Hepatocyte (in vitro differentiated cells): ENCODE measurements at regions not wholly inside any gene's neighbourhood (a gene's known extent, or its start where the extent isn't known, plus 50 kb on each side); places are given as distances from the start of the nearest gene placed in this dataset.

ENCODE experiments used
- DNase-seq: peaks from one replicate; pipeline ENCODE4 v3.0.0-alpha.2; 2016; ENCODE audit warnings: low spot score
- H2AFZ ChIP-seq: fragments of 200-600 bp; sonication (generic); 2 replicates; pipeline ENCODE4 v1.6.0; 2016; ENCODE audit warnings: antibody characterized with exemption, mild to moderate bottlenecking
- H3K27ac ChIP-seq: fragments of 200-600 bp; sonication (generic); 2 replicates; pipeline ENCODE4 v1.5.1; 2016; ENCODE audit warnings: mild to moderate bottlenecking
- H3K27me3 ChIP-seq: fragments of 200-600 bp; sonication (generic); 2 replicates; pipeline ENCODE4 v1.6.1; 2016
- H3K36me3 ChIP-seq: fragments of 200-600 bp; sonication (generic); replicated peaks from 2 replicates; pipeline ENCODE4 v1.5.1; 2016; ENCODE audit warnings: low read depth; ENCODE audit not compliant: insufficient read depth
- H3K4me1 ChIP-seq: fragments of 200-600 bp; sonication (generic); 2 replicates; pipeline ENCODE4 v1.5.1; 2016; ENCODE audit warnings: mild to moderate bottlenecking, moderate library complexity; ENCODE audit not compliant: insufficient read depth
- H3K4me2 ChIP-seq: fragments of 200-600 bp; sonication (generic); 2 replicates; pipeline ENCODE4 v1.6.0; 2016
- H3K4me3 ChIP-seq: fragments of 200-600 bp; sonication (generic); 2 replicates; pipeline ENCODE4 v1.5.1; 2016; ENCODE audit warnings: mild to moderate bottlenecking
- H3K79me2 ChIP-seq: fragments of 200-600 bp; sonication (generic); 2 replicates; pipeline ENCODE4 v1.6.0; 2017; ENCODE audit warnings: mild to moderate bottlenecking
- H3K9me2 ChIP-seq: fragments of 200-600 bp; sonication (generic); replicated peaks from 2 replicates; pipeline ENCODE4 v1.6.0; 2017; ENCODE audit warnings: mild to moderate bottlenecking; ENCODE audit not compliant: insufficient read depth
- H3K9me3 ChIP-seq: fragments of 200-600 bp; sonication (generic); 2 replicates; pipeline ENCODE4 v1.5.1; 2016; ENCODE audit warnings: low read depth, mild to moderate bottlenecking
- H4K20me1 ChIP-seq: fragments of 200-600 bp; sonication (generic); 2 replicates; pipeline ENCODE4 v1.6.0; 2016; ENCODE audit warnings: mild to moderate bottlenecking; ENCODE audit not compliant: insufficient read depth, poor library complexity, severe bottlenecking
- EZH2 ChIP-seq: fragments of 200-600 bp; sonication (generic); IDR thresholded peaks from 2 replicates; pipeline ENCODE4 v1.6.1; 2016; ENCODE audit warnings: antibody characterized with exemption, mild to moderate bottlenecking, borderline replicate concordance
- EZH2phosphoT487 ChIP-seq: fragments of 200-600 bp; sonication (generic); IDR thresholded peaks from one replicate; pipeline ENCODE4 v1.6.1; 2018; ENCODE audit warnings: antibody characterized with exemption, mild to moderate bottlenecking, low read depth, moderate library complexity; ENCODE audit not compliant: unreplicated experiment, severe bottlenecking
- whole genome bisulfite sequencing: methylation state at CpG from one replicate; pipeline ENCODE4 v1.1.6; 2016; ENCODE audit warnings: low lambda C conversion rate; ENCODE audit errors: missing lambda C conversion rate; 5-methylcytosine and 5-hydroxymethylcytosine counted together
- TF ChIP-seq, protein P1 (sequence below): fragments of 200-600 bp; sonication (generic); IDR thresholded peaks from 2 replicates; pipeline ENCODE4 v1.5.1; 2016; ENCODE audit warnings: antibody characterized with exemption, mild to moderate bottlenecking; ENCODE audit not compliant: poor library complexity

DNA sequence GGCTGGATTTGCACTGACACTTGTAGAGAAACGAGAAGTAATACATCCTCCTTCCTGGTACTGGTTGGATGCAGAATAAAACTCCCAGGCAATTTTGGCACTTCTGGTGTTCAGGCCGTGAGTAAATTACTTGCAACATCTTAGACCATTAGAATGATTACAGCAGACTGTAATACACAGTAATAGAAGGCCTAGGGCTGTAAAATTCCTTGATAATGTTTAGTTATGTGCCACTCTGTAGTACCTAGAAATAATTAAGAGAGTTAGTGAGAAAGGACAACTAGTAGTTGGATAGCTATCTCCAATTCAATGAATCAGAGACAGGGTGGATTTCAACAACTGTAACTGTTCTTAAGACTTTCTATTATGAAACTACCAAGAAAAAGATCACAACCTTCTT lies 356.3 kb upstream of the SETBP1 start:
- H3K4me2 ChIP-seq: no peak overlapping the region
- H2AFZ ChIP-seq: no peak overlapping the region
- WGBS: 81% methylated on average over 2 of the region's 2 CpGs
- no peaks in the 10 kb centered on the region for H3K4me1 ChIP-seq
- DNase-seq: no peak
- H3K27me3 ChIP-seq: no peaks in the 10 kb centered on the region
- TF ChIP-seq EZH2phosphoT487: no peak
- TF ChIP-seq EZH2: no peak
- TF ChIP-seq, protein P1, sequence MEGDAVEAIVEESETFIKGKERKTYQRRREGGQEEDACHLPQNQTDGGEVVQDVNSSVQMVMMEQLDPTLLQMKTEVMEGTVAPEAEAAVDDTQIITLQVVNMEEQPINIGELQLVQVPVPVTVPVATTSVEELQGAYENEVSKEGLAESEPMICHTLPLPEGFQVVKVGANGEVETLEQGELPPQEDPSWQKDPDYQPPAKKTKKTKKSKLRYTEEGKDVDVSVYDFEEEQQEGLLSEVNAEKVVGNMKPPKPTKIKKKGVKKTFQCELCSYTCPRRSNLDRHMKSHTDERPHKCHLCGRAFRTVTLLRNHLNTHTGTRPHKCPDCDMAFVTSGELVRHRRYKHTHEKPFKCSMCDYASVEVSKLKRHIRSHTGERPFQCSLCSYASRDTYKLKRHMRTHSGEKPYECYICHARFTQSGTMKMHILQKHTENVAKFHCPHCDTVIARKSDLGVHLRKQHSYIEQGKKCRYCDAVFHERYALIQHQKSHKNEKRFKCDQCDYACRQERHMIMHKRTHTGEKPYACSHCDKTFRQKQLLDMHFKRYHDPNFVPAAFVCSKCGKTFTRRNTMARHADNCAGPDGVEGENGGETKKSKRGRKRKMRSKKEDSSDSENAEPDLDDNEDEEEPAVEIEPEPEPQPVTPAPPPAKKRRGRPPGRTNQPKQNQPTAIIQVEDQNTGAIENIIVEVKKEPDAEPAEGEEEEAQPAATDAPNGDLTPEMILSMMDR: no peak
- H3K36me3 ChIP-seq: no peaks in the 10 kb centered on the region
- H3K4me3 ChIP-seq: no peak overlapping the region
- no peak overlapping the region for H3K27ac ChIP-seq
- H3K9me3 ChIP-seq: no peaks in the 10 kb centered on the region
- no peaks in the 10 kb centered on the region for H3K79me2 ChIP-seq
- H3K9me2 ChIP-seq: no peaks in the 10 kb centered on the region
- H4K20me1 ChIP-seq: no peaks in the 10 kb centered on the region

DNA sequence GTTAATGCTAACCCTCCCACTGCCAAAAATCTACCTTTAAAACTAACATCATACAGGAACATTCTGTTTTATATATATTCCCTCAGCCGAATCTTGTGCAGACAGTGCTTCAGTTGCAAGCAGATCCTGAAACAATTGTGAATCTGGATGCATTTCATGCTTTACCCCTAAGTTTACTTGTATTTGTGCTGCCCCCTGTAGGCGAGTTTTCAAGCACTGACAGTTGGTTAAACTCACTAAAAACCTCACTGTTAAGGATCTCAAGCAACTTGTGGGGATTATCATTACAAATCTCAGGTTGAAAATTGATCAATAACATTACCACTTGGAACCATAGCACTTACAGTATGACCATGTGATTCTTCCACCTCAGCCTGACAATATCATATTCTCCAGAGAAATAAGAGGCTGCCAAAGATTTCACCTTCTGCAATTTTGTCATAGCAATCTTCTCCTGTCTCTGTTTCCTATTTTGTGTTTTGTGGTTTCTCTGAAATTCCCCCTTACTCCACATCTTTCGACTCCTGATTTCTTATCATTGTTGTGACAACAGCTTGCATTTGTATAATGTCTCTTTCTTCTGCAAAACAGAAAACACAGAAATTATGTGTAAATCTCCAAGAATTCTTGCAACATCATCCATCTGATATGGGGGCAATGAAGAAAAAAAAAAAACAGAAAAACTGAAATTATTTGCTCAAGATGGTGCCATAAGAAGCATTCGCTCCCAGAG lies 354.6 kb upstream of the SETBP1 start:
- TF ChIP-seq EZH2 (no peak), EZH2phosphoT487 (no peak)
- TF ChIP-seq, protein P1: peak; percentile 59
- 51% methylated on average over 4 of the region's 4 CpGs for WGBS
- peak; percentile 79 for DNase-seq

DNA sequence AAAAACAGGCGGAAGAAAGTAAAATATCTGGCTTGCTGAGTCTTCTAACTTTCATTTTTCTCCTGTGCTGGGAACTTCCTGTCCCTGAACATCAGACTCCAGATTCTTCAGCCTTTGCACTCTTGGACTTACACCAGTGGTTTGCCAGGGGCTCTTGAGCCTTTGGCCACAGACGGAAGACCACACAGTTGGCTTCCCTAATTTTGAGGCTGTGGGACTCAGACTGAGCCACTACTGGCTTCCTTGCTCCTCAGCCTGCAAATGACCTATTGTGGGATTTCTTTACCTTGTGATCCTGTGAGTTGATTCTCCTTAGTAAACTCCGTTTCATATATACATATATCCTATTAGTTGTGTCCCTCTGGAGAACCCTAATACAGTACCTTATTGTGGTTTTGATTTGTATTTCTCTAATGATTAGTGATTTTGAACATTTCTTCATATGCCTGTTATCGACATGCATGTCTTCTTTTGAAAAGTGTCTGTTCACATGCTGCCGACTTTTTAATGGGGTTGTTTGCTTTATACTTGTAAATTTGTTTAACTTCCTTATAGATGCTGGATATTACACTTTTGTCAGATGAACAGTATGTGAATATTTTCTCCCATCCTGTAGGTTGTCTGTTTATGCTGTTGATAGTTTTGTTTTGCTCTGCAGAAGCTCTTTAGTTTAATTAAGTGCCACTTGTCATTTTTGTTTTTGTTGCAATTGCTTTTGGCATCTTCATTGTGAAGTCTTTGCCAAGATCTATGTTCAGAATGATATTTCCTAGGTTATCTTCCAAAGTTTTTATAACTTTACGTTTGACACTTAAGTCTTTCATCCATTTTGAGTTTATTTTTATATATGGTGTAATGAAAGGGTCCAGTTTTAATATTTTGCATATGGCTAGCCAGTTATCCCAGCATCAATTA lies 348.8 kb upstream of the SETBP1 start:
- 88% methylated on average over 6 of the region's 6 CpGs for WGBS
- H3K4me3 ChIP-seq: no peak overlapping the region
- no peak for DNase-seq
- no peaks in the 10 kb centered on the region for H3K9me3 ChIP-seq
- no peak overlapping the region for H2AFZ ChIP-seq
- TF ChIP-seq EZH2 (no peak), EZH2phosphoT487 (no peak)
- TF ChIP-seq, protein P1: no peak
- H3K4me1 ChIP-seq: no peaks in the 10 kb centered on the region
- no peaks in the 10 kb centered on the region for H3K9me2 ChIP-seq
- H3K36me3 ChIP-seq: no peaks in the 10 kb centered on the region
- H3K79me2 ChIP-seq: no peaks in the 10 kb centered on the region
- no peak overlapping the region for H3K27ac ChIP-seq
- H4K20me1 ChIP-seq: no peaks in the 10 kb centered on the region
- H3K27me3 ChIP-seq: no peaks in the 10 kb centered on the region
- no peak overlapping the region for H3K4me2 ChIP-seq

More for the DNA sequence above, 354.6 kb upstream of the SETBP1 start:
- Histone ChIP-seq H3K27ac (no peak overlapping the region), H3K9me2 (no peaks in the 10 kb centered on the region), H3K36me3 (no peaks in the 10 kb centered on the region), H2AFZ (no peak overlapping the region), H3K27me3 (no peaks in the 10 kb centered on the region), H3K4me2 (no peak overlapping the region), H3K9me3 (no peaks in the 10 kb centered on the region), H3K4me1 (no peaks in the 10 kb centered on the region), H4K20me1 (no peaks in the 10 kb centered on the region), H3K4me3 (no peak overlapping the region), H3K79me2 (no peaks in the 10 kb centered on the region)
